HT-29 (cell line): ENCODE measurements at regions not wholly inside any gene's neighbourhood (a gene's known extent, or its start where the extent isn't known, plus 50 kb on each side); places are given as distances from the start of the nearest gene placed in this dataset.

Experiments used
- DNase-seq: peaks from one replicate; pipeline ENCODE4 v3.0.0-alpha.2; 2015; ENCODE audit warnings: low spot score

GRCh38 chr1:213643360-213643759, 344.4 kb upstream of the PROX1 start:
- DNase-seq: no peak

- no peak for DNase-seq
These were observed 339.7 kb upstream of the PROX1 start for GRCh38 chr1:213647864-213648650.

- no peak for DNase-seq
These were observed 338.4 kb upstream of the PROX1 start for GRCh38 chr1:213649373-213649772.

- no peak for DNase-seq
These were observed 337.2 kb upstream of the PROX1 start for GRCh38 chr1:213650603-213651002.

- no peak for DNase-seq
These were observed 336.7 kb upstream of the PROX1 start for GRCh38 chr1:213651077-213651476.

- DNase-seq: no peak
These were observed 335.7 kb upstream of the PROX1 start for GRCh38 chr1:213652109-213652508.

GRCh38 chr1:213656039-213656438, 331.7 kb upstream of the PROX1 start:
- no peak for DNase-seq

- no peak for DNase-seq
These were observed 331.3 kb upstream of the PROX1 start for GRCh38 chr1:213656503-213656902.

GRCh38 chr1:213657013-213657412, 330.8 kb upstream of the PROX1 start:
- no peak for DNase-seq

- DNase-seq: no peak
These were observed 329.9 kb upstream of the PROX1 start for GRCh38 chr1:213657879-213658278.

GRCh38 chr1:213658457-213658856, 329.3 kb upstream of the PROX1 start:
- DNase-seq: no peak

GRCh38 chr1:213659580-213660547, 327.9 kb upstream of the PROX1 start:
- DNase-seq: peak; percentile 7

- no peak for DNase-seq
These were observed 326.5 kb upstream of the PROX1 start for GRCh38 chr1:213661302-213661701.

GRCh38 chr1:213666113-213666512, 321.7 kb upstream of the PROX1 start:
- no peak for DNase-seq

GRCh38 chr1:213666922-213667321, 320.9 kb upstream of the PROX1 start:
- no peak for DNase-seq

- DNase-seq: no peak
These were observed 318.3 kb upstream of the PROX1 start for GRCh38 chr1:213669512-213669911.

GRCh38 chr1:213669964-213670691, 317.6 kb upstream of the PROX1 start:
- peak; percentile 19 for DNase-seq

- no peak for DNase-seq
These were observed 317.1 kb upstream of the PROX1 start for GRCh38 chr1:213670692-213671023.

GRCh38 chr1:213675043-213675442, 312.7 kb upstream of the PROX1 start:
- no peak for DNase-seq

- no peak for DNase-seq
These were observed 311.0 kb upstream of the PROX1 start for GRCh38 chr1:213676736-213677135.

- no peak for DNase-seq
These were observed 309.4 kb upstream of the PROX1 start for GRCh38 chr1:213678348-213678747.

GRCh38 chr1:213678753-213679152, 309.0 kb upstream of the PROX1 start:
- no peak for DNase-seq
